Thyroid gland (tissue), 4 donors: ENCODE measurements at regions not wholly inside any gene's neighbourhood (a gene's known extent, or its start where the extent isn't known, plus 50 kb on each side); places are given as distances from the start of the nearest gene placed in this dataset.

ENCODE experiments used
- CTCF ChIP-seq, 6 experiments: fragments of 200-600 bp in 3 of 6; fragments of 450-650 bp in 3 of 6; sonication (generic) in 3 of 6; IDR thresholded peaks; one replicate each; pipeline ENCODE4 v1.5.1; 2016 to 2019; ENCODE audit warnings: antibody characterized with exemption in 6 of 6, mild to moderate bottlenecking in 2 of 6, inconsistent platforms in 1 of 6, moderate library complexity in 1 of 6
- POLR2A ChIP-seq, 2 donors: fragments of 450-650 bp; IDR thresholded peaks; one replicate each; pipeline ENCODE4 v1.6.1; 2017; ENCODE audit warnings: antibody characterized with exemption in 2 of 2, mild to moderate bottlenecking in 2 of 2, moderate library complexity in 1 of 2

GRCh38 chr6:6975459-6976111 lies 132.2 kb upstream of the RREB1 start:
- TF ChIP-seq CTCF (IDR thresholded peaks at IDR 0.05) (no peak), POLR2A (IDR thresholded peaks at IDR 0.05) (peak in 1 of 2 donors; percentile 58)
